Astrocyte of the hippocampus (primary cell): ENCODE measurements at regions not wholly inside any gene's neighbourhood (a gene's known extent, or its start where the extent isn't known, plus 50 kb on each side); places are given as distances from the start of the nearest gene placed in this dataset.

Experiments used
- DNase-seq: peaks from one replicate; pipeline ENCODE4 v3.0.0; 2011; ENCODE audit warnings: low read depth, low spot score

GRCh38 chr2:133717497-133717896, 149.2 kb upstream of the NCKAP5 start:
- DNase-seq = peak; percentile 22

DNA sequence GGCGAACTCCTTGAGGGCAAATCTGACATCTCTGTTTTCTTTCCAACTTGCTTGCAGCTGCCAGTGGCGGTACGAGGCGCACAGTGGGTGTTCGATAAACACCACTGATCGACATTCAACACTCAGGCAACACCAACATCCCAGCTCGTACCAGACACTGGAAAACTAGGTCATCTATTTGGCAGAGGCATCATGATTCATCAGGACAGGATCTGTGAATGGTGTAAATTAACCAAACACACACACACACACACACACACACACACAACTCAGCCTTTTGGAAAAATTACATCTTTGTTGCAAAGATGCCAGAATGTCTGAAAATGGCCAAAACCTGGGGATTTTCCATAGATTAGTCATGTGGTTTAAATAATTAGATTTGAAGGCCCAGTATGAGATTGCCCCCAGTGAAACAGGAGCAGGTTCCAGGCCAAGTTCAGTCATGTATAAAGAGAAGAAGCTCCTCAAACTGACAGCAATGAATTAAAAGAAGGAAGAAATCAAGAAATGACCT, 150.5 kb upstream of the NCKAP5 start:
- peak; percentile 76 for DNase-seq

- no peak for DNase-seq
Measured at GRCh38 chr2:133720429-133720828, 152.2 kb upstream of the NCKAP5 start.

DNA sequence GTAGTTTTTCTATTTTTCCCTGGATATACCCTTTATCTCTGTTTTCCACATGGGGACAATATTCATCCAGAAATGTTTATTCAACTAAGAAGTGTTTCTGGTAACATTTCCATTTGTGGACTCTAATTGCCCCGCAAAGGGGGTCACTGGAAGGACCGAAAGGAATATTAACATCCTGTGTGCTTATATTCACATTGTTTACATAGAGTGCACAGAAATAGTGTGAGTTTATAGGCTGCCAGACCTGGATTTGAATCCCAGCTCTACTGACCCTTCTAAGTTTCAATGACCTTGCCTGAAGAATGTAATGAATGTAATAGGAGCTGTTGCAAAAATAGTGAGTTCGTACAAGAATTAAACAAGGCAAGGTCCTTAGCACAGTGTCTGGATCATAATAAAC, 152.9 kb upstream of the NCKAP5 start:
- DNase-seq = no peak

- no peak for DNase-seq
Measured at GRCh38 chr2:133723133-133723532, 154.9 kb upstream of the NCKAP5 start.

DNA sequence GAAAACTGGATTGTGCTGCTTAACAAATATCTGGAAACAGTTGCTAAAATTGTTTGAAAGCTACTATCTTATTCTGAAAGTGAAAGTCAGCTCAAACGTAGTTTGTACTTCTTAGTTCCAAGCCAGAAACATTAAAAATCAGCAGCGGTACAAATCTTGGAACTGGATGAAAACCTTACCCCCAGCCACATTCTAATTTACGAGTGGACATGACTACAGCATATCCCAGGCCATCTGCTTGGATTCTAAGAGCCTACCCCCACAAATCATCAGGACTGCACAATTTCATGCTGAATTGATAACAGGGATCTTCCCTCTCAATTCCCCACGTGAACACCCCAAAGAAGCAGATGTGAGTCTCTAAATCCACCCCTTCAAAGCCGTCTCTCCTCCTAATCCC, 158.7 kb upstream of the NCKAP5 start:
- DNase-seq = no peak

- no peak for DNase-seq
Measured at GRCh38 chr2:133732059-133732458, 163.8 kb upstream of the NCKAP5 start.

DNA sequence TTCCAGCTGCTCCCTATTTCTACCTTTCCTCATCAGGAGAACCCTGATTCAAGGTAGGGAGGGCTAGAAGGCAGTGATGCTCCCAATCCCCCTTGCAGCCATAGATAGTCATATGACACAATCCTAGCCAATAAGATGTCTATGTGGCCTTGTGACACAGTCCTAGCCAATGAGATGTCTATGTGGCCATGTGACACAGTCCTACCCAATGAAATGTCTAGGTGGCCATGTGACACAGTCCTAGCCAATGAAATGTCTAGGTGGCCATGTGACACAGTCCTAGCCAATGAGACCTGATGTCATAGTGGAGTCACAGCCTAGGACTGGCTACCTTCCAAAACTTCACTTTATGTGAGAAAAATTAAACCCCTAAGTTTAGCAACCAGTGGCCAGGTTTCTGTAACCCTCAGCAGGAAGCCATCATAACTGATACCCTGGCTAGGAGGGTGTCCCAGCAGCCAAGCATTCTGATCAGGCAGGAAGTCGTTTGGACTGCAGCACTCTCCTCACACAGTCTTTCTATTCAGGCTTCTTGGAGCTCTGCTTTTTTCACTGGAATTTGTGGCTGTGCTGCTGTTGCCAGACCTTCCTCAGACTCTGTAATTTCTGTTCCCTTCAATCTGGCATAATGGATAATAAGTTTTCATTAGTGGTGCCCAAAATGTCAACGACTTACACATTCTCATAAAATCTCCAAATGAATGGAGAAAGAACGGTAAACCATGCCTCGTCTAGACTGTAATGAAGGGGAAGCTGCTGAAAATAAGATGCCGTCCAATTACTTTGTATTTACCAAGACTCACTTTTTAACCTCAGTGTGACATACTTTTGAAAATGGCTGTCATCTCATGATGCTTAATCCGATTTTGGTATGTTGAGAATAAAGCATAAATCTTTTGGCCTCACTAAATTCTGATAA, 165.0 kb upstream of the NCKAP5 start:
- DNase-seq = peak; percentile 55

- peak; percentile 89 for DNase-seq
Measured at GRCh38 chr2:133733901-133734255, 165.6 kb upstream of the NCKAP5 start.

GRCh38 chr2:133734716-133735495, 166.6 kb upstream of the NCKAP5 start:
- DNase-seq = peak; percentile 39

GRCh38 chr2:133736674-133737073, 168.4 kb upstream of the NCKAP5 start:
- no peak for DNase-seq

GRCh38 chr2:133737242-133737993, 169.2 kb upstream of the NCKAP5 start:
- no peak for DNase-seq

GRCh38 chr2:133739039-133739438, 170.8 kb upstream of the NCKAP5 start:
- no peak for DNase-seq

DNA sequence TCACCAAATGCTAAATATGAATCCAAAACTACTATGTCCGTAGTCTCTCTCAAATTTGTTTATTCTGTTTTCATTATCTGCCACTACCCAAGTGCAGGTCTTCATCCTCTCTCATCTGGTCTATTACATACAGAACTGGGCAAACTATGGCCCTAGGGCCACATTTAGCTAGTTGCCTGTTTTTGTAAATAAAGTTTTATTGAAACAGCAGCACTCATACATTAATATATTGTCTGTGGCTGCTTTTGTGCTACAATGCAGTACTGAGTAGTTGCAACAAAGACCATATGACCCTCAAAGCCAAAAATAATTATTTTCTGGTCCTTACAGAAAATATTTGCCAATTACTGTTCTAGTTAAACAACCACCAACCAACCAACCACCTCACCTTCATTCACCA, 172.2 kb upstream of the NCKAP5 start:
- DNase-seq = no peak

DNA sequence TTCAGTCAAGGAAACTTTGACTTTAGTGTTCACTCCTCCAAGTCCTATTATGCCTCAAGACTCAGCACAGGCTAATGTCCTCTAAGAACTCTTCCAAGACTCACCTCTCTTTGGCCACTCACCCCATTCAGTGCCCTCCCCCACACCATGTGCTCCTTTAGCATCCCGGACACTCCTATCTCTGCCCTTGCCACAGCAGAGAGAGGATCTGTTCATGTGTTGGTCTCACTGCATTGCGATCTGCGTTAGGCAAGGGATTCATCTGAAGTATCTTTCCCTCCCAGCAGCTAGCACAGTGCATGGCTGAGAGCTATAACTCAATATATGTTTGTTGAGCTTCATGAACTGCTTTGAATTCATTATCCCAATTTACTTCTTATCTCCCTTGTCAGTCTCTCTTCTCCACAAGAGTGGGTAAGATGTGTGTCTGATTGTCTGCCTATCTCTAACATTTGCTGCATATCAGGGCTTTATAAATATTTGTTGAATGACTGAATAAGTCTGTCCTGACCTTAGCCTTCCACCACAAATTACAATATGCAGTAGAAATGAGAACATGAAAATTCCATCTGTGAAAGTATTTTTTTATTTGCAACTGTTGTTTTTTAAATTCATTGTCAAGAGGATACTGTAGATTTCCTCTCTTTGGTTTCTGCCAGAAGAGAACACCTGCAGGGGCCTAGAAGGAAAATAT, 179.9 kb upstream of the NCKAP5 start:
- DNase-seq = no peak

GRCh38 chr2:133753665-133754064, 185.4 kb upstream of the NCKAP5 start:
- DNase-seq = peak; percentile 19

- DNase-seq = peak; percentile 96
Measured at GRCh38 chr2:133755480-133756300, 187.4 kb upstream of the NCKAP5 start.

DNA sequence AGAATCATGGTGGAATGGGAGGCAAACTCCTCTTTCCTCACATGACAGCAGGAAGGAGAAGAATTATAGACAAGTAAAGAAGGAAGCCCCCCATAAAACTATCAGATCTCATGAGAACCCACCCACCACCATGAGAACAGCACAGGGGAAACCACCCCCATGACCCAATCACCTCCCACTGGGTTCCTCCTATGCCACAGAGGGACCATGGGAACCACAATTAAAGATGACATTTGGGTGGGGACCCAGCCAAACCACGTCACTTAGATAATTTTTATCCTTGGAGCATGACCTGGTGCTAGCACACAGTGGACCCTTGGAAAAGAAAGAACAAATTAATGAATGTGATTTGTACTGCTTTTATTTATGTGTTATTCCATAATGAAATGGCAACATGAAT, 188.6 kb upstream of the NCKAP5 start:
- DNase-seq = no peak

DNA sequence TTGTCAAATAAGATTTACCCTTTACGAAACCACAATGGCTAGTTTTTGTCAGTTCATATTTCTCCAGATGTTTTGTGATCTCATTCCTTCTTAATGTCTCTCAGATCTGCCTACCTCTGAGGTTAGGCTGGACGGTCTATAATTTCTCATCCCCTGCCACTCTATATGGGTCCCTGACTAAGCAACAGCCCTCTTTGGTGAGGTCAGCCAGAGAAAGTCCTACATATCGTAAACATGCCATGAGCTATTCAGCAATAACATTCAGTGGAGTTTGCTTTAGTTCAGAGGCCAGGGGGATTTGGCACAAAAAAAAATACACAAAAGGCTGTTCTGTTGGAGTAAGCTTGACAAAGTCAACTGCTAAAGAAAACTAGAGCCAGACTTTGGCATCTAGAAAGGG, 192.1 kb upstream of the NCKAP5 start:
- peak; percentile 13 for DNase-seq

DNA sequence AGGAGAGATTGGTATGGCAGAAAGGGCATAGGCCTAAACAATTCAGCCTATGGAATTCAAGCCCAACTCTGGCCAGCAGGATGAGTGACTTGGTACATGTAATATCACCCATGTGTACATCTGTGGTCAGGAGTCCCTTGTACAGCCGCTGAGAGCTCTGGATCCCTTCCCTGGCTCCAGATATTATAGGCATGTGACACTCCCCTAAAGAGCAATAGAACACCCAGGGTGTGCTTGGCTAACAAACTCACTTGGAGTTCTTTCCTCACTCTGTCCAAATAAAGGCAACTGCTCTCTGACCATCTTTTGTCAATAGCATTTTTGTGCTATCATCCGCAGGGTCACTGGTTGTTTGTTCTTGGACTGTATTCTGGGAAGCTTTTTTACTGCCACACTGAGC, 197.4 kb upstream of the NCKAP5 start:
- peak; percentile 31 for DNase-seq
